Hematopoietic multipotent progenitor cell treated with erythropoietin and hydrocortisone succinate and interleukin-3 and kit ligand, for 4 days (in vitro differentiated cells): ENCODE measurements at regions not wholly inside any gene's neighbourhood (a gene's known extent, or its start where the extent isn't known, plus 50 kb on each side); places are given as distances from the start of the nearest gene placed in this dataset.
"Not testable (repeated sequence)": the region's sequence is repeated elsewhere in the genome, so short reads cannot be mapped to it uniquely, and the experiment has no call there.

Experiments
- DNase-seq: peaks from one replicate; pipeline ENCODE4 v3.0.0-alpha.2; 2015

DNA sequence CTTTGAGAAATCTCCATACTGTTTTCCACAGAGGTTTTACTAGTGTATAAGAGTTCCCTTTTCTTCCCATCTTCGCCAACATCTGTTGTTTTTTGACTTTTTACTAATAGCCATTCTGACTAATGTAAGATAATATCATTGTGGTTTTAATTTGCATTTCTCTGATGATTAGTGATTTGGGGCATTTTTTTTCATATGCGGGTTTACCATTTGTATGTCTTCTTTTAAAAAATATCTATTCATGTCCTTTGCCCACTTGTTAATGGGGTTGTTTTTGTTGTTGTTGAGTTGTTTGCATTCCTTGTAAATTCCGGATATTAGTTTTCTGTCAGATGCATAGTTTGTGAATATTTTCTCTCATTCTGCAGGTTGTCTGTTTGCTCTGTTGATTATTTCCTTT, 167.1 kb downstream of the PRL start:
- no peak for DNase-seq

DNA sequence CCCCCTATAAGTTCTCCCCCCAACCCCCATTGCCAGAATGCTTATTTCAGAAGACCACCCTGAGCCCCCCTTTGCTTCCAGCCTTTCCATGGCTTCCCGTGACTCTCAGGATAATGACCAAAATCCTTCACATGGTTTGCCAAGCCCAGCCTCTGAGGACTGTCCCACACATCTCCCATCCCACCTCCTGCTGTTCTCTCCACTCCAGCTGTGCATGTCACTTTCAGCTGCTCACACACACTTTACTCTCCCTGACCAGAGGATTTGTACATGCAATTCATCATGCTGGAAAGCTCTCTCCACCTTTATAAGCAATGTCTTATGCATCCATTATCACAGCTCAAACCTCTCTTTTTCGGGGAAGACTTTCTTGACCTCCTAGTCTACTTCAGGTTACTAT, 164.2 kb downstream of the PRL start:
- no peak for DNase-seq

DNA sequence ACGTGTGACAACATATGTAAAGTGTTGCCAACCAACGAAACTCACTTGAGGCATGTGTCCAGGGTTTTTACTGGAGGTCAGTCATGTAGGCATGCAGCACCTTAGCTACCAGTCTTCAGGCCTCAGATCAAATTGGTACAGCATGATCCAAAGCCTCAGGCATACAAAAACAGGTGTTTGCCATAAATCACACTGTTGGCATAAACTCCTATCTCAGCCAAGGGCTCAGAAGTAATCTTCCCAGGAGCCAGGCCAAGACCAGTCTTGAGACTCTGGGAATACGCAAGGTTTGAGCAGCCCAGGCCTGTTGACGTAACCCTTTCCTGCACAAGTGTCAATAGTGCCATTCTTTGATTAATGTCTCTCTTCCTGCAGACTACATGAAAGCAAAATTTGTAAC, 163.5 kb downstream of the PRL start:
- no peak for DNase-seq

DNA sequence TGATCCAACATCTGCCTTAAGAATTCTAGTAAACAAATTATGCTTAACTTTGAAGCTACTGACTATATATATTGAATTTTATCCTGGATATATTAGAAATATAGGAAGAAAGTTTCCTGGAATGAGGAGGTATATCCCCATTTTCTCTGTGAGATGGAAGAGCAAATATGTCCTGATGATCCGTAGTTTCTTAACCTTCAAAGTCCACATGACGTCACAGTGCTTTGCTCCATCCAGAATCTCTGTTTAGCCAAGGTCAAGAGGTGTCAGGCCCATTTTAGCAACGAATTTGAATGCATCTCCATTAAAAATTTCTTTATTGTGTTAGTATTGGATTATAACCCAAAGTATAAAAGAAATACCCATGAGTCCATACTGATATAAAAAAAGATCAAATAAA, 162.5 kb downstream of the PRL start:
- DNase-seq: no peak

DNA sequence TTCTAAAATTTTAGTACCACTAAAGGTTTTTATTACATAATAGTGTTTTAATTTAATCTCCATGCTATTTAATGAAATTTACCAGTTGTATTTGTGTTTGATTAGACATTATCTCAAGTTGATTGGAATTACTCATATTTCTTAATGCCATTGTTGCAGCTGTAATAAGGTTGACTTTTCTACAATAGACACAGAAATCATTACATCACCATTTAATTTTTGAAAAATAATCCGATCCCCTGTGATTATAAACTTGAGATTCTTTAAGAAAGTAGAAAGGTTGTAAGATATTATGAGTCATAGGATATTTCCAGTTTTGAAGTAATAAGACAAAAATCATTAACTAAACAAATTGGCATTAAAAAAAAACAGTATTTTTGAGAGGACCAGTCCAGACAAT, 161.4 kb downstream of the PRL start:
- no peak for DNase-seq

DNA sequence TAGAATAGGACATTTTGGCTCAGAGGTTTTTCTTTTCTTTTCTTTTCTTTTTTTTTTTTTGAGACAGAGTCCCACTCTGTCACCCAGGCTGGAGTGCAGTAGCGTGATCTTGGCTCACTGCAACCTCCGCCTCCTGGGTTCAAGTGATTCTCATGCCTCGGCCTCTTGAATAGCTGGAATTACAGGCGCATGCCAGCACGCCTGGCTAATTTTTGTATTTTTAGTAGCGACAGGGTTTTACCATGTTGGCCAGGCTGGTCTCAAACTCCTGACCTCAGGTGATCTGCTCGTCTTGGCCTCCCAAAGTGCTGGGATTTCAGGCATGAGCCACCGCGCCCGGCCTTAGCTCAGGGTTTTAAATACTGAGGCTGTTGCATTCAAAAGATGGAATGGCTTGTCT, 156.1 kb downstream of the PRL start:
- DNase-seq: not testable (repeated sequence)

DNA sequence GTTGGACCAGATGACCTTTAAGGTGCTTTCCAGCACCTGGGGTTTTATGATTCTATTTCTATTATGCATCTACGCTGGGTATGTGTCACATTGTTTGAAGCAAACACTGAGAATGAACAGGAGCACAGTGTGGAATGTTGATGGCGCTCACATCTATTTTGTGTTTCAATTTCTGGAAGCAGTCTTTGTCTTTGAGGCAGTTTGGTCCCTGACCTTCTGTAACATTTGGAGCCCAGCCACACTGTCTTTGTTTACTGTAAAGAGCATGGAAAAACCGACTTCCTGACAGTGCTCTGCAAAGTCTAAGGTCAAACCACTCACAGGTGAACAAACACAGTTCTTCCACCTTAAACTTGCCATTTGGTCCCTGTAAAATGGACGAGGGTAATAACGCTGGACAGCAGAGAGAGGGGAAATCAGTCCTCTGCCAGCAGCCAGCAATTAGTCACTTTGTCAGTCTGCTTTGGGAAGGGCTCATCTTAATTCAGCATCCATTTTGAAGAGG, 155.5 kb downstream of the PRL start:
- no peak for DNase-seq

DNA sequence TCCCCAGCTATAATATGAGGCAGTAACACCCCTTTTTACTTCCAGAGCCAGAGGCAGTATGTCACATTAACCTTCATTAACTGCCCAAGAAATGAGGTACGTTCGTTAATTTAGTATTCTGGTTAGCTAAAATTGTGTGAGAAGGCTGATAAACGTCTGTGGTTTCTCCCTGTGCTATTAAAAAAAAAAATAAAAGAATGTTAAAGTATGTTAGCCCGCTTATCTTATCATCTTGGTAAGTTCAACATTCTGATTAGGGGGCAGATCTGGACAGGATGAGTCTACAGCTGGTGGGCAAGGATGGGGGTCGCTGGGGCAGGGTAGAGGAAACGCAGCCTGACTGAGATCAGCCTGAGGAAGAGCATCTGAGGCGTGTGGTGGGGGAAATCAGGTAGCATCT, 154.0 kb downstream of the PRL start:
- DNase-seq: peak; percentile 85

DNA sequence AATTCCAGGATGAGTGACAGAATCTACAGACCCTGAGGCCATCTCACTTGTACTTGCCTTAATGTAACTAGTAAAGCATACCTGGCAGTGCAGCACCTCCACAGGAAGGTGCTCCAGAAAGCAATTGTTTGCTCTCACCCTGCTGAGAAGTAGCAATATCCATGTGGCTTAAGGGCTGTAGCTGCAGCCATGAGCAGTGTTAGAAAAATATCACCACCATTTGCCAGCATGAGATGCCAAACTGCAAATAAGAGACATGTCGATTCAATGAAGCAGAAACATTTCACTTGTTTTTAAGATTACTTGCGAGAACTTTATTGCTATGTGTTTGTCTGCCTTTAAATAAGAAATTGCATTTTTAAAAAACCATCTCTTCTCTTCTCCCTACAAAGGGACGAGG, 151.5 kb downstream of the PRL start:
- DNase-seq: no peak

DNA sequence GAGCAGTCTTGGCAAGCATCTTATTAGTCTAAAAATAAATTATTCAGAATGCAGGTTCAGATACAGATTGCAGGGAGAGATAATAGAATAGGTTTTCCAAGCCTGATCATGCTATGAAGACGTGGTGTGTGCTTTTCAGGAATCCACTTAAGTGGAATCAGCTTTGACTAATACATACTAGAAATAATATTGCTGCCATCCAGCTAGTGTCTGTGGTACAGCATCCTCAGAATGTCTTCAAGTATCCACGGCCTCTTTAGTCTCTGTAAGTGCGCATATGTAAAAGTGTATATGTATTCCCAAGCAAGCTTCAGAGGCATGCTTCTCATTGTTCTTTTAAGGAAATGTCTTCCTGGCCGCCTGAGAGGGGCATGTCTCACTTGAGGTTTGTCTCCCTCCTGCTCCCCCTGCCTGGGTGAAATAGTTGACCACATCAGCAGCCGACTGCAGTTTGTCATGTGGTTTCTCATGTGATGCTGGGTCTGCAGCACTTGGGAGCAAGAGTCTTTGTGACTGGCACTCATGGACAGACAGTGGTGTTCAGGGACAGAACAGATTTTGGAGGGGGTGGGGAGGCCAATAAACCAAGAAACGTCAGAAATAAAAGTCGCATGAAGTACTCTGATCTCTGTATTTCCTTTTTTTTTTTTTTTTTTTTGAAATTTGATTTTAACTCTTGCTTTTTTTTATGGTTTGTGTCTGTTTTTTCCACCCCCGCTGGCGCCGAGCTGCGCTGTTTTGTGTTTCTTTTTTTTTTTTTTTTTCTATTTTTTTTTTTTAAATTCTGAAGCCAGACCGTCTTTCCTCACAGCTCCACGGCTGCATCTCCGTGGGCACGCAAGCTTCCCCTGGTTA, 150.8 kb downstream of the PRL start:
- peak; percentile 80 for DNase-seq

DNA sequence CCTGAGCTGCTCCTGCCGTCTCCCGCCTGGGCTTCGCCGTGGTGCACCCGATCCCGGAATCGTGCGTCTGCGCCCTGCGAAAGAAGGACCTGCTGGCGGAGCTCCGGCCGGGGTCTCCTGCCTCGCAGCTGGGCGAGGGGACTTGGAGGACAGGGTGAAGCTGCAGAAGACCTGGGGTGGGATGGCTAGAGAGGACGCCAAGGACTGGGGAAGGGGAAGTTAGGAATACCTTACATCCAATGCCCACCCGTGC, 150.2 kb downstream of the PRL start:
- DNase-seq: no peak

DNA sequence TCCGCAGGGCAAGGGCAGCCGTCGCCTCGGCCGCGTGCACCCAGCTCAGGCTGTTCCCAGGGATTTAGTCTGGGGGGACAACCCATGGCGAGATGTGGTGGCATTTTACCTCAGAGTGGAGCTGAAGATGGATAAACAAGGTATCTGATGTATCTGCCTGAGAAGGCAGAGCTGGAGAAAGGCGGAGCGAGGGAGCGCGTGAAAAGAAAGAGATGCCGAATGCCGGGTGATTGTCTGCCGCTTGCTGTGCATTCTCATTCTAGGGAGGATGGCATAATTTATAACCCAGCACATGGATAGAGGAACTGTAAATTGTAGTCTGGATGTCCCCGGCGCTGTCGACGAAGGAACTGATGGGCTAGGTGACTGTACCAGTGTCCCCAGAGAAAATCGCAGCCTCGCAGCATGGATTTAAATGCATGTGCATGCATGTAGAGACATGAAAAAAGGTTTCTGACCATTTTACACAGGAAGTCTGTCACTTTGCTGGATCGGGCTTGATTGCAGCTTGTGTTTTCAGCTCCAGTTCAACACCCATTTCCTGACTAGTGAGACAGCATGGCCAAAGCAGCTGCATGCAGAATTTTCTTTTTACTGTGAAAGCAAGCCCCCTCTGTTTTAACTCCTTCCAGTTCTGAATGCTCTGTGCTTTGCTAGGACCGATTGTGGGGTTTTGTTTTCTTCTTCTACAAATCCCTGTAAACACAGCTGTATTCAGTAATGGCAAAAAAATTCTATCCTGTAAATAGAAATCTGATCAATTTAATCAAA, 149.7 kb downstream of the PRL start:
- DNase-seq: peak; percentile 45

DNA sequence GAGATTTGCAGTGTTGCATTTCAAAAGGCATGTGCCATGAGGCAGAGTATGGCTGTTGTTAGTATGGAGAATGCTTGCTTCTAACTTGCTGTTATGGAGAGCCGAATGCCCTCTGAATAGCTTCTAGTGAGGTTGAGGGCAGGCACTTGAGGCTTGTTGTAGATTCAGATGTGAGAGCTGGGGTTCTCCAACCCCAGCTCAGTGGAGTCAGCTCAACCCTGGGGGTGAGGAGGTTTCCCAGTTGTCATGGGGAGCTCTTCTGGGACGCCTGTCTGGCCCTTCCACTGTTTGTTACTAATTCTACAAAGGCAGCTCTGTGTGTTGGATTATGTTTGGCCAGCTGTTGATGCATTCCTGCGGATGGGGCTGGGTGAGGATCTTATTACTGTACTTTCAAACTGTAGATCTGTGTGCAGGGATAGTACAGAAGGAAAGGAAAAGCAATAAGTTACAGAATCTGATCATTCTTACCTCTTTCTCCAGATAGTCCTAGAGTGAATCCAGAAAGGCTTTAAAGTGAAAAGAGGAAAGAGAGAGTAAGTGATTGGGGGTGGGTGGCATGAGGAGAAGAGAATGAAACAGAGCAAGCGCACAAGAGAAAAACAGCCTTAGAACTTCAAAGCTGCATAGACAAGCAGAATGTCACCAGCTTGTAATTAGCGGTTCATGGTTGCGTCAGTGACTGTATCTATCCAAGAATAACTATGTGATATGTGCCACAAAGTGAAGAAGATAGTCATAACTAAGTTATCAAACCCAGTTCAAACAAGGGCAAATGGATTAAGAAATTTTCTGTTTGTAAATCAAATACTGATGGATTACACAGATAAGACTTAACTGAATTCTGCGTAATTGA, 148.7 kb downstream of the PRL start:
- peak; percentile 15 for DNase-seq

DNA sequence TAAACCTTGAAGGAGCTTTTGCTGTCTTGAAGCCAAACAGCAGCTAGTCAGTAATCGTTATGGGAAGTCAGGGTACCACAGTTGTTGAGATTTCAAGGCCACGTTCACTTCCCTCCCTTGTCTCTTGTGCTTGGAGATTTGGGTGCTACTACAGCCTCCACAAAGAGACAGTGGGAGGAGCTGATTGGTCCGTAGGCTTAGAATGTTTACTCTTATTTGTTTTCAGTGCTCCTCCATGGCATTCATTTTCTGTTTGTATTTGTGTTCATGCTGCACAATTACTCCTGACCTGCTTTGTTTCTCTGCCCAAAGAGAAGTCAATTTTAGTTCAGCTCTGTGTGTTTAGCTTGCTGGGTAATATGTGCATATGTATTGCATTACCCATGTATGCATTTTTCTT, 147.7 kb downstream of the PRL start:
- DNase-seq: peak; percentile 15

DNA sequence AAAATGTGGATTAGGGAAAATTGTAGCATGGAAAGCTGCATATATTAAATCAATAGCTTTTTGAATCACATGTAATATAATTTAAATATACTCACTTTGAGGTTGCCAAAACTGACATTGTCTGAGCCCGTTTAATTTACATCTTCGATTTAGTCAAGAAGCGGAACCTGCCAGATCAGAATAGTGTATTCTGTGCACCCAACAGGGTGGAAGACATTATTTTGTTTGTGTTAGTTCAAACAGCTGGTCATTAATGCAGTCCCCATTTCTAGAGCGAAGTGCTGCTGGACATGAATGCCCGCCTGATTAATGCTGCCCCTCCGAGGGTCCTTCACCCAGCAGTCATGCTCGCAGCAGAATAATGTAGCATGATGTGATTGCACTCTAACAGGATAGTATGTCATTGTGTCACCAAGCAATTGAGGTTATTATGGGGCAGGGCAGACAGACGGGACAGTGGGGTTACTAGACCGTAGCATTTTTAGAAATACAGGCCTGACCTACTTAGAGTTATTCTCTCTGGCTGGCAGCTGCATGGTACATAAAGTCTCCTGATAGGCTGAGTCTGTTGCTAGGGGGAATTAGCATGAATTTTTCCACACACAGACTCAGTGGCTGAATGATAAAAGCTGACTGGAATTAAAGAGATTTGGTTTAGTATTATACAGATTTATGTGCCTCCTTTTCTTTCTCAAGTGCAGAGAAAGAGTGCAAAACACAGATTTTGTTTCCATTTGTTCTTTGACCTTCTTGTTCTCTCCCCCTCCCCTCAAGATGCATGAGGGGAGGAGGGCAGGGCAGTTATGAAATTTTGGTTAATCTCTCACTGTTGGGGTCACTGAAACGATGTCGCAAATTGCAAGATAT, 147.1 kb downstream of the PRL start:
- DNase-seq: no peak

DNA sequence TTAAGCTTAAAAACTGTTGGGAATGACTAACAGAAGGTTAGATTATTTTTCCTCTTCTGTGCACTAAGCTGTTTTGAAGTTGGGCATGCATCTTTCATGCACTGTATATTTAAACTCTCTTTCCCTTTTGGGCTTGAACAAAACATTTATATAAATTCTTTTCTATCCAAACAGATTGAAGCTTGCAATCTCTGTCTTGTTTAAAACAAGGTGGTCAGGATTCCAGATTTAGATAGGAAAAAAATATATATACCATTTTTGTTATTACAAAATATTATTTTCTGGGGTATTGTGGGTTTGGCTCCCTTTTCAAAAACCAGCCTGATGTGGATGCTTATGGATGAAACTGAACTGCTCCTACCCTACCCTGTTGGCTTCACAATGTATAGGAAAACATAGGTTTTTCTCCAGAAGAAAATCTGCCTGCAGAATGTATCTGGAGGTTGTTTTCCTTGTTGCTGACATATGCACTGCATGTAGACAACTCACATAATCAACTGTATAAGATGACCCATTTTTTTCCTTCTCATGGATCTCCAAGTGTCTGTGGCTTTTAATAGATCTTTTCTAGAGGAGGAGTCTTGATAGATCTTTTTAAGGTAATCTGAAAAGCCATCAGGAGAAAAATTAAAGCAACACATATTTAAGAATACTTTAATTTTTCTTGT, 146.3 kb downstream of the PRL start:
- DNase-seq: no peak

DNA sequence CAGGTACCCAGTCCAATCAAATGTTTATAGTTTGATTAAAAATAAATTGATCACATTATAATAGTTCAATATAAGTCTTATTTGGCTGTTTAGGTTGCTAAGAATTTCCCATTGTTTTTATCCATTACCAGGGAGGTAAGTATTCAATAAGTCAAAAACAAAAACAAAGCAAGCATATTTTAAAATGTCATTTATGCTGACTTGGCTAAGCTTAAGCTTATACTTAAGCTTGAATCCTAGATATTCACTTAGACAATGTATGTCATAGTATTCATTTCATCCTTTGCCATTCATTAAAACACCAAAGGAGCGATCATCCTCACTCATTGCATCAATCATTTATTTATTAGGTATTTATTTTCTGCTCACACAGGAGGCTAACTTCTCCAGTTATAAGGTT, 144.9 kb downstream of the PRL start:
- DNase-seq: no peak

DNA sequence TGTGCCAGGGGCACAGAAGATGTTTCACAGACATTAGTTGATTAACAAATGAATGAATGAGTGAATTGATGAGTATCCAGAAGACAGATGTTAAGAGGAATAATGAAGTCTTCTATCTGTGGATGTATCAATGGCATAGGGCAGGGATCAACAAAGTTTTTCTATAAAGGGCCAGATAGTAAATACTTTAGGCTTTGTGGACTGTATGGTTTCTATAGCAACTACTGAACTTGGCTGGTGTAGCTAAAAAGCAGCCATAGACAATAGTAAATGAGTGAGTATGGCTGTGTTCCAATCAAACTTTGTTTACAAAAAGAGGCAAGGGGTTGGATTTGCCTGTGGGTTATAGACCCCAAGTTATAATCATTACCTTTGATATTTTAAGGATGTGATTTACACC, 144.0 kb downstream of the PRL start:
- no peak for DNase-seq

DNA sequence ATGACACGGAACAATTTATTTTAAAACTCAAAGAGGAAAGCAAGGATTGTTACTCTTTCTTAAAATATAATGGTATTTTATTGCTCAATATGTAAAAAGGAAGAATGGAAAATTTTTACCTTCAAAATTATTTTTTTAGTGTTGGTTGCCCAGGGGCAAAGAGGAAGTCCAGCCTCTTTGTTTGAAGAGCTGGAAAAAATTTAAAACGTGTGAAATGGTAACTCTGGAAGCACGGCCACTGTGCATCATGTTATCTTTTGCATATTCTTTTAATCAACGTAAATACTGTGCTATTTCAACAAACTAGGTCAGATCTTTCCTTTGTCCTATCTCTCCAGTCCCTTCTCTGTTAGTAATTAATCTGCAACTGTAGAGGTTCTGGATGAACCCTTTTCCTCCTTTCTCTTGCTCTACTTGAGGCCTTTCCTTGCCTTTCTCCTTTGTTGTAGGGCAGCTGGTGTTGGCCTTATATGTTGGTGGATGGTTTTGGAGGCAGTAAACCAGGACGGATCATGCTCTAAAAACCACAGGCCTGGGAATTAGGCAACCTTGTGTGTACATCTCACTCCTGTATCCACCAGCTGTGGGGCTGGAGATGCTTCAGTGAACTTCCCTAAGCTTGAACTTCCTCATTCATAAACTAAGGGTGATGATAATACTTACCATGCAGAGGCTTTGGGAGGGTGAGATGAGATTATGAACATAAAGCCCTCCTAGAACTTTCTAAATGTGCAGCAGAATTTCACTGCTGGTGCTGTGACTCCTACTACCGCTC, 143.3 kb downstream of the PRL start:
- DNase-seq: peak; percentile 78

DNA sequence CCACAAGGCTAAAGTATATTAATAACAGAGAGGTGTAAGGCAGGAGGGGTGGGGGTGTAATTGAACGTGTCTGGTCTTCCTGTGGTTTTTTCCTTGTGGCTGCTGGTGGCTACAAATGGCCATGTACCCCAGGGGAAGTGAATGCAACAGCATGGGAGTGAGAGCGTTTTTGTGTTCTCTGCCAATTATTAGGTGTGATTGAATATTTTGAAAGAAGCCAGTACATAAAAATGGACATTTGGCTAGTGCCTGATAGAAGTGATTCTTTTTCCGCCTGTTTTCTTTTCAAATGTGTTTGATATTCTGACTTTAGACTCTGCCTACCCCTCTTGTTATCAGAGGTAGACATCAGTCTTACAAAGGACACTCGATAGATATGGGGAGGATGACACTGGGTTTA, 141.3 kb downstream of the PRL start:
- DNase-seq: peak; percentile 25

DNA sequence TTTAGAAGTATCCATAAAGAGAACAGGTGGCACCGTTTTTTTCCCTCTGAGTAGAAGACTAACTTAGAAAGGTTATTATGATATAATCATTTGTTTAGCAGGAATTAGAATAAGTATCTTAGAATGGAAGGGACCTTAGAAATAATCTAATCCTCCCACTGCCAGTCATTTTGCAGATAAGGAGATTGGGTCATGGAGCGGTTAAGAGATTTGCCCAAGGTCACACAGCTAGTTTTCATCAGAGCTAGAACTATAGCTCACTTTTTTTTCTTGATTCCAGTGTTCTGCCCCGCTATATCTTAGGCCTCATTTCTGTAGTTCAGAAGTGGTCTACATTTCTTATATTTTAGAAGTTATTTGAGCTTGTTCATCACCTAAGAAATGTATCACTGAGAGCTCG, 139.6 kb downstream of the PRL start:
- DNase-seq: no peak
